HAP-1 (cell line): ENCODE measurements at regions not wholly inside any gene's neighbourhood (a gene's known extent, or its start where the extent isn't known, plus 50 kb on each side); places are given as distances from the start of the nearest gene placed in this dataset.
"Not testable (repeated sequence)": the region's sequence is repeated elsewhere in the genome, so short reads cannot be mapped to it uniquely, and the experiment has no call there.

ENCODE experiments used
- DNase-seq, 2 experiments: peaks; one replicate each; pipeline ENCODE4 v3.0.0-alpha.2; 2016 to 2020; ENCODE audit warnings: low spot score in 2 of 2
- H3K27me3 ChIP-seq: fragments of 250-450 bp; sonication (Bioruptor Pico); 2 replicates; pipeline ENCODE4 v1.5.1; 2020; ENCODE audit warnings: low read depth, mild to moderate bottlenecking, moderate library complexity
- H3K36me3 ChIP-seq: fragments of 250-450 bp; sonication (Bioruptor Pico); replicated peaks from 2 replicates; pipeline ENCODE4 v1.5.1; 2020; ENCODE audit warnings: mild to moderate bottlenecking
- H3K4me1 ChIP-seq: fragments of 250-450 bp; sonication (Bioruptor Pico); 2 replicates; pipeline ENCODE4 v1.5.1; 2020; ENCODE audit warnings: mild to moderate bottlenecking
- H3K4me3 ChIP-seq: fragments of 250-450 bp; sonication (Bioruptor Pico); 2 replicates; pipeline ENCODE4 v1.5.1; 2020; ENCODE audit warnings: mild to moderate bottlenecking, moderate library complexity
- H3K9me3 ChIP-seq: fragments of 250-450 bp; sonication (Bioruptor Pico); 2 replicates; pipeline ENCODE4 v1.5.1; 2020; ENCODE audit warnings: mild to moderate bottlenecking, moderate library complexity
- in situ Hi-C: fragments of 300-500 bp; cut with MboI; formaldehyde crosslinking; loops from 3 replicates; pipeline ENCODE4 v1.14.3; 2020; ENCODE audit warnings: low sequenced_read_pairs, inconsistent platforms, mixed read lengths

DNA sequence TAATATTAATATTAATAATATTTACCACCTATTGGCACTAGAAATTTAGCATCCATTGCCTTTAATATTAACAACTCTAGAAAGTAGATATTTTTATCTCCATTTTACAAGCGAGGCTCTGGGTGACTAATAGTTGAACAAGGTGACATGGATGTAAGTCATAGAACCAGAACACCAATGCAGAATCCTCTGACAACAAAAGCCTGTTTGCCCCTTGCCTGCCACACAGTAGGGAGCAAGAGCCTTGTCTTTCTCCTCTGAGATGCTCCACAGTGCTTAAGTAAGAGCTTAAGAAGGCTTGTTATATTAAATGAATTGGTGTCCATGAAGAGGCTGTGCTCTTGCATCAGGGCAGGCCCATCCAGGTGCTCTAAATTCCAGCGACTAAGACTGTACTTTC, 51.2 kb upstream of the LBX1 start:
- DNase-seq, result no peak
- H3K9me3 ChIP-seq, result no peaks in the 10 kb centered on the region
- H3K4me1 ChIP-seq, result no peaks in the 10 kb centered on the region
- H3K36me3 ChIP-seq, result no peaks in the 10 kb centered on the region
- H3K27me3 ChIP-seq, result no peaks in the 10 kb centered on the region
- H3K4me3 ChIP-seq, result no peak overlapping the region
- in situ Hi-C loops, result no loop called here

DNA sequence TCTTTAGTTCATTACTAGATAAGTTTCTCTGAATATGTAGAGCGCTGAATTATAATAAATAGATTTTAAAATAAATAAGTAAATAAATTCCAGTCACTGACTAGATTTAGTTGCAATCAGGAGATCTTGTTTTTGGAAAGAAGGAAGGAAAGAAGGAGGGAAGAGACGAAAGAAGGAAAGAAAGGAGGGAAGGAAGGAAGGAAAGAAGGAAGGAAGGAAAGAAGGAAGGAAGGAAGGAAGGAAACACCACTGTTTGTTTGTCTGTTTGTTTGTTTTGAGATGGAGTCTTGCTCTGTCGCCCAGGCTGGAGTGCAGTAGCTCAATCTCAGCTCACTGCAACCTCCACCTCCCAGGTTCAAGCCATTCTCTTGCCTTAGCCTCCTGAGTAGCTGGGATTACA, 51.7 kb upstream of the LBX1 start:
- H3K27me3 ChIP-seq, H3K9me3 ChIP-seq, H3K4me3 ChIP-seq, H3K4me1 ChIP-seq, H3K36me3 ChIP-seq, DNase-seq, in situ Hi-C loops: not testable (repeated sequence)

DNA sequence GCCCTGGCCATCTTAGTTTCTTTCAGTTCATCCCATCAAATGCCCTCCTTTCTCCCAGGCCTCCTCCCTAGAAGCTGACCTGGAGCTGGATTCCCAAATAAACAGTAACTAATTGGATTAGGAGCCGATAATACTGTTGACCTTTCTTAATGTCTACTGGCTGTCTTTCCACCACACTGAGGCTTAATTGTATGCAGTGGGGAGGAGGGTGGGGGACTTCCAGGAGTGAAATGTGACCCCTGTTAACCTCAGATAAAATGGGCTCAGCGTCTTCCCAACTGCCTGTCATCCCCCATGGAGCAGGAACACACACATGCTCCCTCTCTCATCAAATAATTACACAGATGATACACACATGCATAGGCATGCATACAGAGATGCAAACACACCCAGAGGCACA, 53.7 kb upstream of the LBX1 start:
- DNase-seq, result no peak
- no peak overlapping the region for H3K4me3 ChIP-seq
- in situ Hi-C loops, result no loop called here
- H3K4me1 ChIP-seq, result no peaks in the 10 kb centered on the region
- H3K27me3 ChIP-seq, result no peaks in the 10 kb centered on the region
- H3K9me3 ChIP-seq, result no peaks in the 10 kb centered on the region
- no peaks in the 10 kb centered on the region for H3K36me3 ChIP-seq

DNA sequence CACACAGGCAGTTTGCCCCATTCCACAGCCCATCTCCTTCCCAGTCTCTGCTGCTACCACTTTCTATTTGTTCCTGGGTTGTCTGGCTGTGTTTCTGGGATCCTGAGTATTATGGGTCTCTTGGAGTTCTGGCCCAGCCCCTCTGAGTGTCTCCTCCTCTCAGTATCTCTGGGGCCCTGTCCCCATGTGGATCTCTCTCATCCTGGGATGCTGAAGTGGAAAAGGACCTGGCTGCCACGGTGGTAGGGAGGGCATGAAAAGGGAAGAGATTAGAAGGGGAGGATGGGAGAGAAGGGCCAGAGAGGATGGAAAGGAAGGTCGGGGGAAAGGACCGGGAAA, 54.5 kb upstream of the LBX1 start:
- H3K36me3 ChIP-seq, result no peaks in the 10 kb centered on the region
- DNase-seq, result no peak
- no peaks in the 10 kb centered on the region for H3K27me3 ChIP-seq
- H3K4me3 ChIP-seq, result no peak overlapping the region
- H3K9me3 ChIP-seq, result no peaks in the 10 kb centered on the region
- in situ Hi-C loops, result no loop called here
- no peaks in the 10 kb centered on the region for H3K4me1 ChIP-seq

DNA sequence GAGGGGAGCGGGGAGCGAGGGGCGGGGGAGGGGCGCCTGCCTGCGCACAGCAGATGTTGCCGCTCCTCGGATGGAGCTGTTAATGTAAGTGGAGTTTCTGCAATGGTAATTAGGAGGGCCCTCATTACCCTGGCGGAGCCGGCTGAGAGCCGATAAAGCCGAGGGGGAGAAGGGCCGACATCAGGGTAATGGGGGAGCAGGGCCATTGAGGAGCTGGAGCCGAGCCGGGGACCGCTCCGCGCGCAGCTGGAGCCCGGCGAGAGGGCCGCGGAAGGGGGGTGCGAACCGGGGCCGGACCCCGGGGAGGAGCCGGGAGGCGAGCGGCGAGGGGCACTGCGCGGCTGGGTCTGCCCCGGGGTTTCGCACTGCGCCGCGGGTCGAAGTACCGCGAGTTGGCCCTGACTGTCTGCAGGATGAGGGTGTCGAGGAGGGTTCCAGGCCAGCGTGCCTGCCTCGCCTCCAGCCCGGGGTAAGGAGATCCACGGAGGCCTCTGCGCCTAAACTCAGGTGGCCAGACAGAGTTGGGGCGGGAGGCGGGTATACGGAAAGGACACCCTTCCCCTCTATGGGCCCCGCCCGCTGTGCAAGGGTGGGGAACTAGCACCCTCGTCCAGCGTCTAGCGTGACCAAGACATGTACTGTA, 55.0 kb upstream of the LBX1 start:
- no peaks in the 10 kb centered on the region for H3K9me3 ChIP-seq
- H3K4me3 ChIP-seq, result no peak overlapping the region
- in situ Hi-C loops, result no loop called here
- H3K27me3 ChIP-seq, result no peaks in the 10 kb centered on the region
- H3K4me1 ChIP-seq, result no peaks in the 10 kb centered on the region
- no peak for DNase-seq
- no peaks in the 10 kb centered on the region for H3K36me3 ChIP-seq

DNA sequence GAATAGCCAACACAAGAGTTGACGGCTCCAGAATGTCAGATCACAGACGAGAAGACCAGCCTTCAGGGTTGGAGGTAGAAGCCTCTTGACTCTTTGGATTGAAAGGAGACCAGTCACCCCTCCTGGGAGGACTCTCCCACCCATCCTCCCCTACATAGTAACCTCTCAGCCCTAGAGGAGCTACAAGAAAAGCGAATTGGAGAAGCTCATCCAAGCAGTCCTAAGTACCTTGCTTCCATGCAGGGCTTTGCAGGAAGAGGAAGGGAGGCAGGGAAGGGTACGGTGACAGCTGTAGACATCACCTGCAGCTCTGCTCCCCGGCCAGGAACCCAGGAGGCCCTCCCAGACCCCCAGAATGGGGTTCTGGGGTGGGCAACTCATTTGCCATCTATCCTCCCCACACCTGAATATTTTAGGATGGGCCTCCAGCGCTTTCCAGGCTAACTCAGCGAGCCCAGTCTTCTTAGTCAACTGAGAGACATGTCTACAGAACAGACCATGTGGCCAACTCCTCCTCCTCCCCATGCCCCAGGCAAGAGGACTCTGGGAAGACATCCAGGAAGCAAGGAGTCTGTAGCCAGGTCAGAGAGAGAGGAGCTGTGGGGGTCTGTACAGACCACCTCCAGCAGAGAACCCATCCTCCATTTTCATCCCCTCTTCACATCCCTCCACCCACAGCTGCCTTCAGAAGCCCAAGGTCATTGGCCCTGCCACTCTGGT, 55.6 kb upstream of the LBX1 start:
- DNase-seq, result no peak
- Histone ChIP-seq H3K4me3 (no peak overlapping the region), H3K9me3 (no peaks in the 10 kb centered on the region), H3K27me3 (no peaks in the 10 kb centered on the region), H3K36me3 (no peaks in the 10 kb centered on the region), H3K4me1 (no peaks in the 10 kb centered on the region)
- in situ Hi-C loops, result no loop called here

DNA sequence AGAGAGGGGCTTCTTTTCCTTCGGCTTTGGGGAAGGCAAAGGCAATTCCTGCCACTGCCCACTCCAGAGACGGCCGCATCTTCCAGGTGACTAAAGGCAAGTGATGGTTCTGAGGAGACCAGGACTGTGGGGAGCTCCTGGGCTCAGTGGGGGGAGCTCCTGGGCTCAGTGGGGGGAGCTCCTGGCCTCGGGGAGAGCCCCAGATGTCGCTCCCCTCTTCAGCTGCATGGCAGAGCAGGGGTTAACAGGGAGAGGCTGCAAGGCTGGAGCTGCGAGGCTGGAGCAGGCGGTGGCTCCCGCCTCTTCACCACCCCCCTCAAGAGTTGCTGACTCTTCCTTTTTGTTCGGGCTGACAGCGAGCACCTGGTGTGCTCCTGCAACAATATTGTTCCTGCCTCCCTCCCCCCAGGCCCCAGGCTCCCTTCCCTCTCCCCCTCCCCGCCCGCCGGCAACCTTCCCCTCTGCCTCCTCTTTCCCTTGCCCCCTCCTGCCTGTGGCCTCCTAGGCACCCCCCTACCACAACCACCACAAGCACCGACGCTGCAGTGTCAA, 56.3 kb upstream of the LBX1 start:
- H3K27me3 ChIP-seq, result no peaks in the 10 kb centered on the region
- in situ Hi-C loops, result no loop called here
- H3K9me3 ChIP-seq, result no peaks in the 10 kb centered on the region
- no peaks in the 10 kb centered on the region for H3K4me1 ChIP-seq
- no peak overlapping the region for H3K4me3 ChIP-seq
- DNase-seq, result peak in 1 of 2 experiments; percentile 23
- no peaks in the 10 kb centered on the region for H3K36me3 ChIP-seq

DNA sequence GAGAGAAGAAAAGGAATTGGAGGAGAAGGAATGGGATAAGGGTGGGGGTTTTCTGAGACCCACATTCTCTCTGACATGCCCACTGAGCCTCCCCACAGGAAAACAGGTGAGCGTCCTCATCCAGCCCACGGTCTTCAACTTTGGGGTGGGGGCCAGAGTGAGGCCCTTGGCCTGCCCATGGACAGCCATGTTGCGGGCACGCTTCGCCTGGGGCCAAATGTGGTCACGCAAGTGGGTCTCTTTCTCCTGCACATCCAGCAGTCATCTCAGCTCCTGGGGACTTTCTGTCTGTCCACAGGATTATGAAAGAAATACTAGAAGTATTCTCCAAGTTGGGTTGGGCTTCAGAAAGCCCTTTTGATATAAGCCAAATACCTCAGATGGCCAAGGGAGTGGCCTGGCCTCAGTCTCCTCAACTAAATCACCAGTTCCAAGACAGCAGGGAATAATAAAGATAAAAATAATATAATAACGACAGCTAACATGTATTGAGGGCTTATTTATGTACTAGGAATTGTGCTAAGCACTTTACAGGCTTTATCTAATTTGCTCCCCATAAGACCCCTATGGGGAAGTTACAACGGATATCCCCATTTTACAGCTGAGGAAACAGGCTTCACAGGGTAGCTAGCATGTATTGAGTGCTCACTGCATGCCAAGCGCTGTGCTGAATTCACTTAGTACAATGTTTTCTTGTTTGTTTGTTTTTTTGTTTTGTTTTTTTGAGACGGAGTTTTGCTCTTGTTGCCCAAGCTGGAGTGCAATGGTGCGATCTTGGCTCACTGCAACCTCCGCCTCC, 57.2 kb upstream of the LBX1 start:
- H3K4me3 ChIP-seq, result no peak overlapping the region
- no peak for DNase-seq
- peaks cover 3% of the 10 kb centered on the region; the same call in 1 of the 2 replicates for H3K4me1 ChIP-seq
- H3K27me3 ChIP-seq, result no peaks in the 10 kb centered on the region
- in situ Hi-C loops, result no loop called here
- H3K36me3 ChIP-seq, result no peaks in the 10 kb centered on the region
- H3K9me3 ChIP-seq, result no peaks in the 10 kb centered on the region

DNA sequence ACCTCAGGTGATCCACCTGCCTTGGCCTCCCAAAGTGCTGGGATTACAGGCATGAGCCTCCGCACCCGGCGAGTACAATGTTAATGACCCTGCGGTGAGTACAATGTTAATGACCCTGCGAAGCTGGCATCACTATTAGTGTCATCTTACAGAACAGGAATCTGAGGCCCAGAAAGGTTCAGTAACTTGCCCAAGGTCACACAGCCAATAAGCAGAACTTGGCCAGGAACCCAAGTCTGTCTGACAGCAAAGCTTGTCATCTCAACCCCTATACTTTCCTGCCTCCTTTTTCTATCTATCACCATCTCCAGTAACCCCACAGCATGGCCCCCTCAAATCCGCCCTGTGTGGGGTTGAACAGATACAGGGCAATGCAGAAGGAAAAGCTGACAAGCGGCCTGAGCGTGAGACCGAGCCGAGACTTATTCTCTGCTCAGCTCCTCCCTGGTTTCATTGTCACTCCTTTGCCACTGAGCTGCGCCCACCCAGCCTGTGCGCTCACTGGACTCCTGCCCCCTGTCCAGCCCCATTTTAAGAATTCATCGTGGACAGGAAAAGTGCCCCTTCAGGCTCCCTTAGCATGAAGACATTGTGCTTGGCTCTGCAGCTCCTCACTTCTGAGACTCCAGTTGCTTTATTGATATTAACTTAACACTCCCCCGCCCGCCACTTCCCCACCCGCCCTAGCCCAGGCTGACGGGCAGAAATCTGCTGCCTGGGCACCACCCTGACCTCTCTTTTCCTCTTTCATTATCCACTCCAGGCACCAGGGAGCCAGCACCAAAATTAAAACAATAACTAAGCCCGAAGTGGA, 58.1 kb upstream of the LBX1 start:
- no peak for DNase-seq
- Histone ChIP-seq H3K27me3 (no peaks in the 10 kb centered on the region), H3K4me3 (no peak overlapping the region), H3K36me3 (no peaks in the 10 kb centered on the region), H3K9me3 (no peaks in the 10 kb centered on the region), H3K4me1 (peaks cover 3% of the 10 kb centered on the region; the same call in 1 of the 2 replicates)
- in situ Hi-C loops, result no loop called here

DNA sequence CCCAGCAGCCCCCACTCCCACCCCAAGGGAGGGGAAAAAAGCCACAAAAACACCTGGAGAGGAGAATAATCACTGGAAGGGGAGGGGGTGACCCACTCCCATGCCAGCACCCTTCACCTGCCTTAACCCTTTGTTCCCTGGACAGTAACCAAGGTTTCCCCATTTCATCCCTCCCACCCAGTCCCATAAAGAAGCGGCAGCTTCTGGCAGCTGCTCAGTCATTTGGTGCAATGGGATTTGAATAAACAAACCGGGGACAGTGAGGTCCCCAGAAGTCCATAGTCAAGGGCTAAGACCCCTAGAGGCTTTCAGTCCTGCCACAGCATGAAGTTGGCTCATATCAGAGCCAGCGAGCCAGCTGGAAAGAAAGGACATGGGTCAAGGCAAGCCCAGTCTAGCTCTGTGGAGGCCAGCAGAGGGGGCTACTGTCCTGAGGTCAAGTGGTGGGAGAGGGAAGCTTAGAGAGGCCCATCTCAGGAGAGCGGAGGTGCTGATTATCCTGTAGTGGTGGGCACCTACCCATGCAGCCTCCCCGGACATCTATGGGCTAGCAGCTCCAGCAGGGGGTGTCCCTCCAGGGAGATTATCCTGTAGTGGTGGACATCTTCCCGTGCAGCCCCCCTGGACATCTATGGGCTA, 58.9 kb upstream of the LBX1 start:
- peaks cover 5% of the 10 kb centered on the region; the same call in 1 of the 2 replicates for H3K4me1 ChIP-seq
- no peaks in the 10 kb centered on the region for H3K9me3 ChIP-seq
- DNase-seq, result peak in 1 of 2 experiments; percentile 64
- no peaks in the 10 kb centered on the region for H3K27me3 ChIP-seq
- in situ Hi-C loops, result no loop called here
- H3K4me3 ChIP-seq, result no peak overlapping the region
- no peaks in the 10 kb centered on the region for H3K36me3 ChIP-seq

DNA sequence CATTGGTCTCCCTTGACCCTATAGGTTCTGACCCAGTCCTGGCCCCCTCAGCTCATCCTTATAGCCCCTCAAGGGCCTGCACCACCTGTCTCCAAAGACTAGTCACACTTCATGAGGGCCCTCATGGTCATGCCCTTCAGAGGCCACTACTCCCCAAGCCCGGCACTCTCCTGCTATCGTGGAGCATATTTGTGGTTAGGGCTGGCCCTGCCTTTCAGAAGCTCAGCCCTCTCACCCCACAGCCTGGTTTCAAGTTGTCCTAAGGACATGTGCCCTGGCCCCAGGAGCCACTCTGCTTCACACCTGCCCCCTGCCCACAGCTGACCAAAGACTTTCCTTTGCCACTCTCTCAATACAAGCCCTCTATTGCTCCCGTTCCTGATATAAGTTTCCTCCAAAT, 60.3 kb upstream of the LBX1 start:
- Histone ChIP-seq H3K9me3 (no peaks in the 10 kb centered on the region), H3K27me3 (no peaks in the 10 kb centered on the region), H3K4me3 (no peak overlapping the region), H3K4me1 (peaks cover 5% of the 10 kb centered on the region; the same call in 1 of the 2 replicates), H3K36me3 (no peaks in the 10 kb centered on the region)
- DNase-seq, result no peak
- in situ Hi-C loops, result no loop called here

DNA sequence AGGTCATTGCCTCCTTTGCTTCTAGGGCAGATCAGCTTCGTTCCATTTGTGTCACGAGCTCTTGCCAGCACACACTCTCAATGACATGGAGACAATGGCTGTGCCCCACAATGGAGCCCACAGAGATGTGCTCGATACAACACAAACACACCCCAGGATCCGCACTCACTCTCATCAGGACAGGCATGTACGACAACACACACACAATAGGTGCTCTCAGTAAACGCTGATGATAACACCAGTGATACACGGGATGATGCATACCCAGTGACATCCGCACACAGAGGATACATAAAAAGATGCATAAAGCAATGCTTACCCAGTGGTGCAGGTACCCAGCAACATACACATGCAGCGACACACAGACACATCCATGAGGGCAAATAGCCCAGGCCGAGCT, 61.2 kb upstream of the LBX1 start:
- no peaks in the 10 kb centered on the region for H3K27me3 ChIP-seq
- in situ Hi-C loops, result loop anchor here (5.0 to 10.0 kb wide), 3 partner anchors 78 to 274 kb away; no protein-coding TSS in a partner anchor
- DNase-seq, result no peak

DNA sequence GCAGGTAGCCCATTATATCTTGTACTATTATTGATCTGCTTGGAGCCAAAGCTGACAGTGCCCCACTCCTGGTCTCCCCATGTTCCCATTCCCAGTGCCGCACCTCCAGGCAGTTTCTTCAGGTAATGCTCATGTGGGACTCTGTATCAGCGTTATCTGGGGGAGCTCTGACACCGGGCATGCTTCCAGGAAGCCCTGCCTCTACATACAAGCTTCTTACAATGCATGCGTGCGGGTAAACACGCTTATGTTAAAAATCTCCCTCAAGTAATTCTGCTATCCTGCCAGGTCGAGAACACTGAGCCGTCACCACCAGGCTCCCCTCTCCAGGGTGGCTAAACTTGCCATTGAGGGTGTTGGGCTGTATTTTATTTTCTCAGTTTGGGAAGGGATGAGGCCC, 61.6 kb upstream of the LBX1 start:
- Histone ChIP-seq H3K4me1 (peaks cover 5% of the 10 kb centered on the region; the same call in 1 of the 2 replicates), H3K36me3 (no peaks in the 10 kb centered on the region), H3K4me3 (no peak overlapping the region), H3K9me3 (no peaks in the 10 kb centered on the region), H3K27me3 (no peaks in the 10 kb centered on the region)
- in situ Hi-C loops, result loop anchor here (5.0 to 10.0 kb wide), 3 partner anchors 79 to 274 kb away; no protein-coding TSS in a partner anchor
- no peak for DNase-seq

More for the DNA sequence above, 61.2 kb upstream of the LBX1 start:
- peaks cover 5% of the 10 kb centered on the region; the same call in 1 of the 2 replicates for H3K4me1 ChIP-seq
- H3K36me3 ChIP-seq, result no peaks in the 10 kb centered on the region
- no peaks in the 10 kb centered on the region for H3K9me3 ChIP-seq
- no peak overlapping the region for H3K4me3 ChIP-seq
